T-helper 1 cell (primary cell): ENCODE measurements at regions not wholly inside any gene's neighbourhood (a gene's known extent, or its start where the extent isn't known, plus 50 kb on each side); places are given as distances from the start of the nearest gene placed in this dataset.
A peak's percentile ranks its signal among the peaks of the same experiment; 100 is the strongest.

ENCODE experiments used
- DNase-seq, 5 donors: peaks; one replicate each; pipeline ENCODE4 v3.0.0-alpha.2; 2012 to 2020

DNA sequence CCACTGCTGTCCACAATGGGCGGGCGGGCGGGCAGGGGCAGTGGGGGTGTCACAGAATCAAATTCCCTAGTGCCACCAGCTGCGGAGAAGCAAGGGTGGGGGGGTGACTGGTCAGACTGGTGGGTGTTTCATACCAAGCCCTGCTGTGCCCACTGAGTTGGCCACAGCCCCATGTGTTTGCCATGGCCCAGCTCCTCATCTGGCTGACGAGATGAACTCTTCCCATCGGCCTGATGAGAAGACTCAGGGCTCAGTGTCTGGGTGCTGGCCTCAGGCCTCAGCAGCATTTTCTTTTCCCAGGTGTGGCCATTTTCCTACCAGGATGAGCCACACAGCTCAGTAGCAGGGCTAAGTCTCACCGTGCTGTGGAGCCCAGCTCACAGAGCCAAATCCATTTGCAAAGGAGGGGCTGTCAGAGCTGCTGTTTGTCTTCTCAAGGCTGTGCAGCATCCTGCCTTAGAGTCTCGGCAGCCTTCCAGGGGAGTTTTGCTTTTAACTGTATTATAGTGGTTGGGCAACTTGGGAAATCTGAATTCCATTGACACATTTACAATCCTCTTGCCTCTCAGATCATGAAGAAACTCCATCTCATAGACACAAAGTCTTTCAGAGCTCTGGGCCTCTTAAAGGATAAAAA is 176.8 kb downstream of the ABHD5 start:
- no peak for DNase-seq

DNA sequence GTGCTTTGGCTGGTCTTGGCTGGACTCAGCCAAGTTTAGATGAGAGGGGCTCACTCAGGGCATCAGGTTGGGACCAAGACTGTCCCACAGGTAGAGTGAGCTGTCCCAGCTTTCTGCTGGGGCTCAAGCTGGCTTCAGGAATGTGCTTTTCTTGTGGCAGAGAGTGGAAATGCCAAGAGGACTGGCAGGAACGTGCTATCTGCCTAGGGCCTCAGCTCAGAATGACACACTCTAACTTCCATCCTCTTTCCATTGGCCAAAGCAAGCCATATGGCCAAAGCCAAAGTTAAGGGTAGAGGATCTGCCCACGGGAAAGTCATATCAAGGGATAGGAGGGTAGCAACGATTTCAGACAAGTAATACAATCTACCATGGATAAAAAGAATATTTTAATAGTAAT is 178.8 kb downstream of the ABHD5 start:
- DNase-seq: no peak

DNA sequence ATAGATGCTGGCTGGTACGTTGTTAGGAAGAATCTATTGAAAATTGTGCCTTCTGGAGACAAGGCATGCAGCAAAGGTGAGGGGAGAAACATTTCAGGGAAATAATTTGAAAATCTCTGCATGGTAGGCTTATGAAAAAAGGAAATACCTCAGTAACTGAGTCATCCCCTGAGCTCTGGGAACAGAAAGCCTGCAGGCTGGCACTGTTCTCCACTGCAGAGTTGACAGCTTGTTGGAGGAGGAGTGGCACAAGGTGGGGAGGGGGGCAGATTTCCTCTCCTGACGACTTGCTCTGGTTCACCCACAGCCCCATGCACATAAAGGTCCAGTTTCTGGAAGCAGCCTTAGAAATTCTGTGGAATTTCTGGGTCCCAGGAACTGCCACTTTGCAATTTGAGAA is 179.4 kb downstream of the ABHD5 start:
- no peak for DNase-seq

DNA sequence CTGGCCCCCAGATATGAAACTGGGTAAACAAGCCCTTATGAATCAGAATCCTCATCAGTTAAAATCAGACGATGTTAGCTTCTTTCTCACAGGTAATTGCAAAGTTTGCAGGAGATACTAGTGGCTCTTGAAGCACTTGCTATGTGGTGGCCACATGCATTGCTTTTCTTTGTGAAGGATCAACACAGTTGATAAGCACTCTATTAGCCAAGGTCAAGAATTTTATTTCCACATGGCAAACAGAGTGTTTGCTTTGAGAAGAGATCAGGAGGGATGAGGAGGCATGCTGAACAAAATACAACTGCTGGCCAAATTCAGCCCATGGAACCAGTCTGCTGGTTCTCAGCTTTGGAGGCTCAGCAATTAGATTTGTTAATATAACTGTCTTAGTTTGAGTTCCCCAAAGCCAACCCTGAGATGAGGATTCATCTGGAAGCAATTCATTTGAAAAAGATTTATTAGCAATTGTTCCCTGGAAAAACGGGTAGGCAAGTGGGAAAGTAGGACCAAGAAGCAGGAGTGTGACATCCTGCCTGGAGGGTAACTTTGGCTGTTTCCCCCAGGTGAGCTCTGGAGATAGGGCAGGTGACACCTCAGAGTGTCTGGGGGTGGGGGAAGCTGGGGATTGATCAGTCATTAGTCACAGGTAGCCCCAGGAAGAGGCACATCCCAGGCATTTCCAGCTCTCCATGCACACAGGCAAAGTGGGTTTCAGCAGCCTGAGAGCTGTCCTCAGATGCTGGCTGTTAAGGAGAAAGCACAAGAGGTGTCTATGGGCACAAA is 180.3 kb downstream of the ABHD5 start:
- no peak for DNase-seq

- no peak for DNase-seq
Observed at GRCh38 chr3:43871627-43872245, 181.0 kb downstream of the ABHD5 start.

GRCh38 chr3:43872301-43872700 is 181.6 kb downstream of the ABHD5 start:
- DNase-seq: no peak

GRCh38 chr3:43872901-43873300 is 182.2 kb downstream of the ABHD5 start:
- no peak for DNase-seq

- no peak for DNase-seq
Observed at GRCh38 chr3:43873723-43874122, 183.0 kb downstream of the ABHD5 start.

DNA sequence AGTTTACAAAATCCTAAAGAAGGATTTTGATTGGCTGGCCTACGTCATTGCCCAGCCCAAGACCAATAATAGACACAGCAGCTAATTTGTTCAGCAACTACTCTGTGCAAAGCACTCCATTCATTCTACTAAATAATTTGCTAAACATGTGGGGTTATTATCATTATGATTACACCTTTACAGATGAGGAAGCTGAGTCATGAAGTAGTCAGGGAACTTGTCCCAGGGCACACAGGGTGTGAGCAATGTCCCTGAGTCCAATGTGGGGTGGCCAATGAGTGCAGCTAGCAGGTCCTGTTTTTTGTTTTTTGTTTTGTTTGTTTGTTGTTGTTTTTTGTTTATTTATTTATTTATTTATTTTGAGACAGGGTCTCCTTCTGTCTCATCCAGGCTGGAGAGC is 183.6 kb downstream of the ABHD5 start:
- DNase-seq: no peak

DNA sequence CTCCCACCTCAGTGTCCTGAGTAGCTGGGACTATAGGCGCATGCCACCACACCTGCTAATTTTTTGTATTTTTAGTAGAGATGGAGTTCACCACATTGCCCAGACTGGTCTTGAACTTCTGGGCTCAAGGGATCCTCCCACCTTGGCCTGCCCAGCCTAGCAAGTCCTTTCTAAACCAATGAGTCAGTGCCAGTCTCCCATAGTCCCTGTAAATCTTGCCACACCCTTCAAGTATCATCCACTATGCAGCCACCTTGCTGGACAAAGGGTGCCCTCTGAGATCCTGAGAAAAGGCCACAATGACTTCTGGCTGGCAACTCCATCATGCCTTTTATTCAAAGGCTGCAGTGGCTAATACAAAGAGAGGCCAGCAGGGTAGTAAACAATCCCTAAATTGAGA is 184.0 kb downstream of the ABHD5 start:
- no peak for DNase-seq

DNA sequence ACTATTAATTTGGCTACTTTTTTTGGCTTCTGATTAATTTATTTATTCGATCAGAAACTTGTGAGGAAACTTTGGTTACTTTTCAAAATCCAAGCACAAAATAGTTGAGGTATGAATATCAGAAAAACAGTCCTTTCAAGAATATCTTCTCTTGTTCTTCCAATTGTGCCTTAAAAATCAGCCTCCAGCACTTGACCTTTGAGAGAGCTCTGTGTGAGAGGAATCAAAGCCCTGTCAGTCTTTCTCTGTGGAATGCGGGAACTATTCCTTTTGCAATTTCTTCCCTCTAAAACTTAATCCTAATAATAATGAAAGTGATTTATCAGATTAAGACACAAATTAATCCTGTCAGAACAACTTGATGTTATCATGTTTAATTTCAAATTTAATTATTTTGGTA is 185.9 kb downstream of the ABHD5 start:
- DNase-seq: no peak

DNA sequence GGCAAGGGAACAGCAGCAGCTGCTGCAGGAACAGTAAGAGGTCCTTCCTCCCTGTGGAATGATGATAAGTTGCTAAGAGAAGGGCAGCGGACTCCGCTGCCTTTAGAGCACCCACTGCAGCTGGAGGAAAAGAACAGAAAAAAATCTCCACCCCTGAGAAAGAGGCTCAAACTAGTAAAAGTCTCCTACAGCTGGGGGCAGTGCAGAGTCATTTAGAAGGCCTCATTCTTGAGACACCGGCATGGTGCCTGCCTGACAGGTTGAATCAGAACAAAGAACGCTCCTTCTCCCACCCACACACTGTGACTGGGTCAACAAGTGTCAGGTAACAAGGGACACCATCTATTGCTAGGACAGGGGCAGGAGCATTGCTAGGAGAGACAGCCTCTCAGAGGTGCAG is 188.4 kb downstream of the ABHD5 start:
- no peak for DNase-seq

DNA sequence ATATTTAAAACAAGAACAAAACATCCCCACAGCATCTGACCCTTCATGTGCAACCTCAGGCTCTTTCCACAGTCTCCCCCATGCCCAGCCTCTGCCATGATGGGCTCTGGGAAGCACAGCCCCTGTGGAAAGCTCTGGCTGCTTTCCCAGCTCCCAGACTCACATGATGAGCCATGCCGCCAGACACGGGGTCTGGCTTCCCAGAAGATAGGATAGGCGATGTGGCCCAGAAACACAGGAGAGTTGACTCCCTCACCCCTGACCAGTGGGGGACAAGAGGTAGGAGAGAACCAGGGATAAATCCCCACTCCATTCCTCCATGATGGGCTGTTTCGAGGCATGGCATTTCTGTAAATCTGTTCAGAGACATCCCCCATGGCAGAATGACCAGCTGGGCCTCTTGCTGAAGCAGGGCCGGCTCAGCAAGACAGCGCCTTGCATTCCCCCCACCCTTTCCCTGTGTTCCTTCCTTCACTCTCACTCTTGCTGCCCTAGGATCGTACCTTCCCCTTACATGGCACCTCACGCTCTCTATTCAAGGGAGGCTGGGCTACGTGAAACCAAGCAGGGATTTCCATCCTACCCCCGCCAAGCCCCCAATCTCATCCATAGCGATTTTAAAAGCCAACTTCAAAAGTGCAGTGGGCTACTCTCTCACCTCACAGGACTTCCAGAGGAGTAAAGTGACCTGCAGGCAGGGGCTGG is 192.4 kb downstream of the ABHD5 start:
- DNase-seq: no peak

DNA sequence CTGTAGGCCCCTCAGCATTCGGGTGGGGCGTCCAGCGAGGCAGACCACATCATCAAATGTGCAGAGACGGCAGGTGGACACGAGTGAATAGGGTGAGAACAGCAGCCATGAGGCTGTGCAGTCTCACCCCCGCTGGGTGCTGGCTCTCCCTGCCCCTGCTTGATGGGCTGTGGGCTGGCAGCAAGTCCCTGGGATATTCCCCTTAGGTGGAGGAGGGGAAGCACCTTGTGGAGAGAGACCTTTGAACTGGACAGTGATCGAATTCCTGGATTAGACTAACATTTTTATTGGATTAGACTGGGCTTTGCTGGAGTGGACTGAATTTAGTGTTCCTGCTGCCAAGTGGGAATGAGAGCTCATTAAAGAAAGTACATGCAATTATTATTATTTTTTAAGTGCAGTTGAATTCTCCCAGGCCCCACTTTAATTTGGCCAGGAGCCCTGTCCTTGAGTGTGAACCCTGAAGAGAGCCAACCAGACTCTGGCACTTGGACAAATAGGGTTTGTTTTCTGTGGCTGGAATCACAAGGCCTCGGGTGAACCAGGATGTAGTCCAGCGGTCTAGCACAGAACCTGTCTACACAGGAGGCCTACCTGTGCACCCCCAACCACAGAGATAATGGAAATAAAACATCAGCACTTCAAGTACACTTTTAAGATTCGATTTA is 193.1 kb downstream of the ABHD5 start:
- DNase-seq: no peak

DNA sequence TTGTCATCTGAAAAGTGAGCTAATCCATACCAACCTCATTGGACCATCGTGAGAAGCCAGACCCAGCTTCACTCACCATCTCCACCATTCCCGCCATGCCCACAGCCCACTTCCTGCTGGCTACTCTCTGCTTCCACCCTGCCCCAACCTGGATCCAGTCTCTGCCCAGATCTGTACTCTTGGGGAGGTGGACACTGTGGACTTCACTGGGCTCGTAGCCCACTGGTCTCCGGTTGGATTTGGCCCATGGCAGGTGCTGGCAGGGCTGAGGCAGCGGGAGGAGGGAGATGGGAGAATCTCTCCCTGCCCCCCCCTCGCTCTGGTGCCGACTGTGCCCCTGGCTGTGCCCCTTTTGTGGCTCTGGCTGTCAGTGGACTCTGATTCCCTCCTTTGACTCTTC is 193.8 kb downstream of the ABHD5 start:
- DNase-seq: no peak

- DNase-seq: no peak
Observed at GRCh38 chr3:43885908-43886618, 195.3 kb downstream of the ABHD5 start.

DNA sequence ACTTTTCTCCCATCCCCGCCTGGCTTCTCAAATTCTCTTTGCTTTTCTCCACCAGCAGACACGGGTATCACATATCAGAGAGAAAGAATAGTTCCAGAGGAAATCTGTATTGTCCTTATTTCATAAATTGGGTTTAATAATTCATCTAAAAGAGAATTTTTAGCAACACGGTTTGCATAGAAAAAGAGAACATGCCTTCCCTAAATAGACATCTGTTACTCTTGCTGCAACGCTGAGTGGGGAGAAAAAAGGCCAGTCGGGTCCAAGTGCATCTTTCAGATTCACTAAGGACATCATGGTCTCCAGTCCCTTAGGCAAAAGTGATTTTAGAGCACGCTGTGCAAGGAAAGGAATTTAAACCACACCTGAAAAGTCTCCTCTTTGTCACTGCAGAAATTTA is 201.3 kb downstream of the ABHD5 start:
- DNase-seq: no peak

DNA sequence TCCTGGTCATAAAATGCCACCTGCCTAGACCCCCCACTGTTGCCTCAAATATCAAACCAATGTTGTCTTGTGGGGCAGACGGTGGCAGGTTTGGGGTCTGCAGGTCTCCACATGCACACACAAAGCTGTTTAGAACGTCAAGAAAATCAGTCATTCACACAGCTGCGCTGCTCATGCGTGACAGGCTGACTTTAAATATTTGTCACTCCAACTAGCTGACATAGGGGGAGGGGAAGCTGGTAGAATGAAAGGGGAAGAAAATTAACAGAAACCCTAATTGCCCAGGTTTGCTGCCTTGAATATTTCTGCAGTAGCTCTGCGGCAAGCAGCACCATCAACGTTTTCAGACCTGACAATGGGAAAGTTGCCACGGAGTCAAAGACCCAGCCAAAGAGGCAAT is 201.8 kb downstream of the ABHD5 start:
- DNase-seq: no peak

- DNase-seq: no peak
Observed at GRCh38 chr3:43893727-43894126, 203.0 kb downstream of the ABHD5 start.

DNA sequence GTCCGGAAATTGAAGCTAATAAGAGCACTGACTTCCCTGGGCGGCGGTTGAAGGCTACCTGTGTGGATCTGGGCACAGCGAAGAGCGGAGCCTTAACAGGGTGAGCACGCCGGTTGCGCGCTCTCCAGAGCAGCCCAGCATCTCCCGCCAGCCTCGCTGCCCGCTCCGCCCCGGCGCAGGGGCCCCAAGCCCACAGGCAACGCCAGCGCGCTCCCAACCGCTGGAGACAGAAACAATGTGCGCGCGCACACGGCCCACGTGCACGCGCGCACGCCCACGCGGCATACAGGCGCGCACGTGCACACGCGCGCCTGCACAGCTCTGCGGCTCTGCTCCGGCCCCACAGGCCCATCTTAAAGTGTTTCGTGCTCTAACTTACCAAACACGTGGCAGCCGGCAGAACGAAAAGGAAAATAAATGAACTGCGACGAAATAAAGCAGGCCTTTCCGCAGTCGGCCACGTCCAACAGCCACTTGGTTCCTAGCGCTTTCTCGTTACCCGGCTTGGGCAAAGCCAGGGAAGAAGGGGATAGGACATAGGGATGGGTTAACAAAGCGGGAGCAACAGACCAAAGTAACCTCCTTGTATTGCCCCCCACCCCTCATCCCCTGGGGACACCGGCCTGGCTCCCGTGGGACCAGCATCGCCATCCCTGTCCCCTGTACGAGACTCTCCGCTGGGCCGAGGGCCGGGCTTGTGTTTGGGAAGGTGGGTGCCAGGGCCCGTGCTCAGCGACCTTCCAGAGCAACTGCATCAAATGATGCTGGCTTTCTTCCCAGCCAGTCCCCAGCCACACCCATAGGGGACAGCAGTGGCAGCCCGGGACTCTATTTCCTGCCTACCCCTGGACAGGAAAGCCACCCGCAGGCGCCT is 203.7 kb downstream of the ABHD5 start:
- DNase-seq: peak in 1 of 5 donors; percentile 34

DNA sequence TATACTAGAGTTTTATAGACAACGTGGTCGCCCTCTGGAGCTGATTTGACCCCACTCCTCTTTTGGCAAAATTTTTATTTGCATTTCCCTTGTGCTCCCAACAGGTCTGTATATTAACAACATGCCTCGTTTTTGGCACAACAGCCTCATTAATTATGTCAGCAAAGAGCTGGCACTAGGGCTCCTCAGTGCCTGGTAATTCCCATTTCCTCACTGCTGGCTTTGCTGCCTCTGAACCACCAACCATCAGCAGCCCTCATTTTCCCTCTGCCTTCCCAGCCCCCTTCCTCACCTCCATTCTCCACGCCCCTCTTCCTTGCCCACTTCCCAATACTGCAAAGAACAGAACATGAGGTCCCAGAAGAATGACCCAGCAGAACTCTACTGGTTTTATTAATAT is 204.8 kb downstream of the ABHD5 start:
- no peak for DNase-seq
